ENCODE measurements at regions not wholly inside any gene's neighbourhood (a gene's known extent, or its start where the extent isn't known, plus 50 kb on each side); places are given as distances from the start of the nearest gene placed in this dataset.

DNA sequence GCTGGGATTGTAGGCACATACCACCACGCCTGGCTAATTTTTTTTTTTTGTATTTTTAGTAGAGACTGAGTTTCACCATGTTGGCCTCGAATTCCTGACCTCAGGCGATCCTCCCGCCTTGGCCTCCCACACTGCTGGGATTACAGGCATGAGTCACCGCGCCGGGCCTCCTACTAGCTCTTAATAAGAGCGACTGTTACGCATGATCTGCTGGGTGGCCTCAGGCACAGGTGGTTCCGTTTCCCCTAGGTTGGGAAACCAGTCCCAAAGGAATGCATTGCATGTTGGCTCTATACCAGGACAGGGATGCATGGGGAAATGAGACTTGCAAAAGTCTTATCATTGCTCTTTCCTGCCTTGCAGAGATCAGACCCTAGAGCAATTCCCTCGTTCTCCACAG is 184.7 kb upstream of the PPP1R26 start:
- WGBS (ENCODE audit: insufficient coverage, low coverage, missing lambda C conversion rate) = under 1% methylated on average over 11 of the region's 11 CpGs
- ChIA-PET CTCF (ENCODE audit: low intra/inter-chr PET ratio) (no interaction called here), POLR2A (no interaction called here)
- no peak overlapping the region for H3K9ac ChIP-seq (ENCODE audit: insufficient read depth in 1 of 2, low read depth in 2 of 2, low read length in 2 of 2)
- BruUV-seq (replicated peaks) = no TSS peak
- intact Hi-C loops (cut with micrococcal nuclease) (no loop called here), in situ Hi-C loops (cut with MboI) (no loop called here)
- H3K4me1 ChIP-seq (replicated peaks in 1 of 2; ENCODE audit: control insufficient read depth in 2 of 2, insufficient read depth in 2 of 2, low read length in 2 of 2) = peaks cover 0 to 3% of the 10 kb centered on the region in 2 experiments; a peak in 1 of 5 replicates
- peaks cover 14% of the 10 kb centered on the region for H4K20me1 ChIP-seq (replicated peaks; ENCODE audit: control insufficient read depth, insufficient read depth, low read length)
- DNase-seq (ENCODE audit: extremely low read depth in 1 of 4, low spot score in 3 of 4) (no peak), FAIRE-seq (no peak), ATAC-seq (no peak)
- peaks cover 14 to 50% of the 10 kb centered on the region in 2 experiments for H3K27me3 ChIP-seq (ENCODE audit: control insufficient read depth in 2 of 2, insufficient read depth in 2 of 2, low read length in 2 of 2)
- no peak overlapping the region for H2AFZ ChIP-seq (ENCODE audit: low read depth, low read length)
- H3K9me1 ChIP-seq (ENCODE audit: control insufficient read depth, insufficient read depth, low read length) = no peaks in the 10 kb centered on the region
- no peak overlapping the region for H3K27ac ChIP-seq (ENCODE audit: extremely low read depth, low read depth, low read length)
- no peaks in the 10 kb centered on the region for H3K9me3 ChIP-seq (replicated peaks; ENCODE audit: control insufficient read depth, insufficient read depth, low read depth, low read length)
- H3K4me3 ChIP-seq = no peak overlapping the region
- H3K79me2 ChIP-seq (ENCODE audit: control insufficient read depth, insufficient read depth, low read length) = no peaks in the 10 kb centered on the region
- H3K36me3 ChIP-seq (ENCODE audit: control insufficient read depth, insufficient read depth, low read length) = no peaks in the 10 kb centered on the region
- TF ChIP-seq MTA3 (IDR thresholded peaks at IDR 0.05; ENCODE audit: borderline replicate concordance) (no peak), PHF21A (IDR thresholded peaks at IDR 0.05; ENCODE audit: borderline replicate concordance, low read depth) (no peak), ZNF785 (CRISPR knock-in tag; IDR thresholded peaks at IDR 0.05) (no peak), RCOR1 (IDR thresholded peaks at IDR 0.05; ENCODE audit: borderline replicate concordance in 1 of 2, low read depth in 2 of 2, low read length in 2 of 2) (no peak), SLC30A9 (CRISPR knock-in tag; IDR thresholded peaks at IDR 0.05) (no peak), HDAC1 (IDR thresholded peaks at IDR 0.05) (no peak), MCM7 (IDR thresholded peaks at IDR 0.05) (no peak), RUNX1 (IDR thresholded peaks at IDR 0.05; ENCODE audit: low read depth) (no peak), FIP1L1 (IDR thresholded peaks at IDR 0.05; ENCODE audit: low read depth, low read length, poor library complexity, severe bottlenecking) (no peak), ZC3H8 (IDR thresholded peaks at IDR 0.05) (no peak), DNMT1 (IDR thresholded peaks at IDR 0.05) (no peak), SRSF3 (IDR thresholded peaks at IDR 0.05; ENCODE audit: insufficient read depth, low read length) (no peak), SIRT6 (IDR thresholded peaks at IDR 0.05; ENCODE audit: low read depth, low read length) (no peak), MAFK (IDR thresholded peaks at IDR 0.05; ENCODE audit: low read length) (no peak), SAFB (IDR thresholded peaks at IDR 0.05; ENCODE audit: borderline replicate concordance, low read depth, low read length) (no peak), ZNF232 (CRISPR knock-in tag; IDR thresholded peaks at IDR 0.05) (no peak)
- TF ChIP-seq, protein P1, sequence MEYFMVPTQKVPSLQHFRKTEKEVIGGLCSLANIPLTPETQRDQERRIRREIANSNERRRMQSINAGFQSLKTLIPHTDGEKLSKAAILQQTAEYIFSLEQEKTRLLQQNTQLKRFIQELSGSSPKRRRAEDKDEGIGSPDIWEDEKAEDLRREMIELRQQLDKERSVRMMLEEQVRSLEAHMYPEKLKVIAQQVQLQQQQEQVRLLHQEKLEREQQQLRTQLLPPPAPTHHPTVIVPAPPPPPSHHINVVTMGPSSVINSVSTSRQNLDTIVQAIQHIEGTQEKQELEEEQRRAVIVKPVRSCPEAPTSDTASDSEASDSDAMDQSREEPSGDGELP (CRISPR knock-in tag; IDR thresholded peaks at IDR 0.05; ENCODE audit: borderline replicate concordance) = no peak
- TF ChIP-seq, protein P2, sequence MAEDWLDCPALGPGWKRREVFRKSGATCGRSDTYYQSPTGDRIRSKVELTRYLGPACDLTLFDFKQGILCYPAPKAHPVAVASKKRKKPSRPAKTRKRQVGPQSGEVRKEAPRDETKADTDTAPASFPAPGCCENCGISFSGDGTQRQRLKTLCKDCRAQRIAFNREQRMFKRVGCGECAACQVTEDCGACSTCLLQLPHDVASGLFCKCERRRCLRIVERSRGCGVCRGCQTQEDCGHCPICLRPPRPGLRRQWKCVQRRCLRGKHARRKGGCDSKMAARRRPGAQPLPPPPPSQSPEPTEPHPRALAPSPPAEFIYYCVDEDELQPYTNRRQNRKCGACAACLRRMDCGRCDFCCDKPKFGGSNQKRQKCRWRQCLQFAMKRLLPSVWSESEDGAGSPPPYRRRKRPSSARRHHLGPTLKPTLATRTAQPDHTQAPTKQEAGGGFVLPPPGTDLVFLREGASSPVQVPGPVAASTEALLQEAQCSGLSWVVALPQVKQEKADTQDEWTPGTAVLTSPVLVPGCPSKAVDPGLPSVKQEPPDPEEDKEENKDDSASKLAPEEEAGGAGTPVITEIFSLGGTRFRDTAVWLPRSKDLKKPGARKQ (CRISPR knock-in tag; IDR thresholded peaks at IDR 0.05) = no peak
- TF ChIP-seq, protein P3, sequence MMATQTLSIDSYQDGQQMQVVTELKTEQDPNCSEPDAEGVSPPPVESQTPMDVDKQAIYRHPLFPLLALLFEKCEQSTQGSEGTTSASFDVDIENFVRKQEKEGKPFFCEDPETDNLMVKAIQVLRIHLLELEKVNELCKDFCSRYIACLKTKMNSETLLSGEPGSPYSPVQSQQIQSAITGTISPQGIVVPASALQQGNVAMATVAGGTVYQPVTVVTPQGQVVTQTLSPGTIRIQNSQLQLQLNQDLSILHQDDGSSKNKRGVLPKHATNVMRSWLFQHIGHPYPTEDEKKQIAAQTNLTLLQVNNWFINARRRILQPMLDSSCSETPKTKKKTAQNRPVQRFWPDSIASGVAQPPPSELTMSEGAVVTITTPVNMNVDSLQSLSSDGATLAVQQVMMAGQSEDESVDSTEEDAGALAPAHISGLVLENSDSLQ (IDR thresholded peaks at IDR 0.05) = no peak
- no peak overlapping the region for H3K4me2 ChIP-seq (ENCODE audit: insufficient read depth, low read length)

Measured in K562 (cell line).